Fibroblast of lung (primary cell): ENCODE measurements at regions not wholly inside any gene's neighbourhood (a gene's known extent, or its start where the extent isn't known, plus 50 kb on each side); places are given as distances from the start of the nearest gene placed in this dataset.

Source experiments
- DNase-seq, 2 donors: peaks; one replicate each; pipeline versions ENCODE4 v3.0.0 to v3.0.0-alpha.2; 2010; ENCODE audit warnings: low read depth in 2 of 2
- H2AFZ ChIP-seq: 2 replicates; pipeline ENCODE4 v1.5.1; 2012; ENCODE audit warnings: low read length, control low read depth, inconsistent platforms
- H3K27ac ChIP-seq: 2 replicates; pipeline ENCODE4 v1.5.1; 2011; ENCODE audit warnings: low read length, control low read depth; ENCODE audit not compliant: insufficient read depth
- H3K27me3 ChIP-seq: 2 replicates; pipeline ENCODE4 v1.5.1; 2011; ENCODE audit warnings: mild to moderate bottlenecking, low read length; ENCODE audit not compliant: control insufficient read depth, insufficient read depth
- H3K36me3 ChIP-seq: 2 replicates; pipeline ENCODE4 v1.5.1; 2011; ENCODE audit warnings: low read length; ENCODE audit not compliant: control insufficient read depth, insufficient read depth
- H3K4me1 ChIP-seq: 2 replicates; pipeline ENCODE4 v1.5.1; 2011; ENCODE audit warnings: low read length; ENCODE audit not compliant: control insufficient read depth, insufficient read depth; ENCODE audit errors: extremely low read depth
- H3K4me2 ChIP-seq: 2 replicates; pipeline ENCODE4 v1.5.1; 2011; ENCODE audit warnings: low read length, control low read depth; ENCODE audit not compliant: insufficient read depth; ENCODE audit errors: extremely low read depth
- H3K4me3 ChIP-seq, 4 experiments: fragments of 200-600 bp in 1 of 4; sonication (generic) in 1 of 4; replicated peaks in 1 of 4; 2 replicates each; pipeline ENCODE4 v1.5.1; 2011 to 2016; ENCODE audit warnings: low read length in 4 of 4, low read depth in 3 of 4, mild to moderate bottlenecking in 3 of 4, control low read depth in 2 of 4, inconsistent platforms in 1 of 4, mixed read lengths in 1 of 4; ENCODE audit not compliant: insufficient read depth in 1 of 4; ENCODE audit errors: control extremely low read depth in 1 of 4
- H3K79me2 ChIP-seq: 2 replicates; pipeline ENCODE4 v1.5.1; 2012; ENCODE audit warnings: mild to moderate bottlenecking, low read length, inconsistent platforms; ENCODE audit not compliant: control insufficient read depth, insufficient read depth
- H3K9ac ChIP-seq: 2 replicates; pipeline ENCODE4 v1.5.1; 2011; ENCODE audit warnings: mild to moderate bottlenecking, low read length, control low read depth; ENCODE audit not compliant: insufficient read depth
- H3K9me3 ChIP-seq: 2 replicates; pipeline ENCODE4 v1.5.1; 2012; ENCODE audit warnings: low read depth, low read length; ENCODE audit not compliant: control insufficient read depth, insufficient read depth
- H4K20me1 ChIP-seq: 2 replicates; pipeline ENCODE4 v1.5.1; 2011; ENCODE audit warnings: low read length; ENCODE audit not compliant: control insufficient read depth, insufficient read depth; ENCODE audit errors: extremely low read depth
- EZH2 ChIP-seq: IDR thresholded peaks from 2 replicates; pipeline ENCODE4 v1.5.1; 2012; ENCODE audit warnings: low read length, control low read depth, mild to moderate bottlenecking; ENCODE audit errors: missing control alignments
- TF ChIP-seq, protein P1 (sequence below), 2 donors: IDR thresholded peaks in 1 of 2; conservative IDR thresholded peaks in 1 of 2; 1 replicate in 1 of 2; 2 replicates in 1 of 2; pipeline ENCODE4 v1.5.1; 2011 to 2012; ENCODE audit warnings: low read length in 2 of 2, control low read depth in 1 of 2, inconsistent platforms in 1 of 2, low read depth in 1 of 2, mild to moderate bottlenecking in 1 of 2

DNA sequence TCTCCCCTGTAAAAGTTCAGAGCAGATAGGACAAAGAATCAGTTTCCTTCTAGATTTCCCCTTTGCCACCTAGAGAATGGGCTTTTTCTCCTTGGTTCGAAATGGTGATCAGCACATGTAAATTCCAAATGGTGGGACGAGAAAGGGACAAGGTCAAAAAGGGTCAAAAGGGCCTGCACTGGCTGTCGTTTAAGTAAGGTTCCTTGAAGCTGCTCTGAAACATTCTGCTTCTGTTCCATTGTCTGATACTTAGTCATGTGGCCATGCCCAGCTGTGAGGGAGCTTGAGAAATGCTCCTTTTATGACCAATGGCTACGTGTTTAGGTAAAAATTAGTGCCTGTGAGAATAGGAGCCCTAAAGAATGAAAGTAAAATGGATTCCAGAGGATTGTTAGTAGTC, 165.9 kb upstream of the CENPE start:
- H3K4me2 ChIP-seq, result no peak overlapping the region
- no peak overlapping the region for H3K4me3 ChIP-seq
- H3K36me3 ChIP-seq, result no peaks in the 10 kb centered on the region
- no peaks in the 10 kb centered on the region for H3K4me1 ChIP-seq
- H2AFZ ChIP-seq, result no peak overlapping the region
- H3K27ac ChIP-seq, result no peak overlapping the region
- no peak for TF ChIP-seq EZH2
- TF ChIP-seq, protein P1, sequence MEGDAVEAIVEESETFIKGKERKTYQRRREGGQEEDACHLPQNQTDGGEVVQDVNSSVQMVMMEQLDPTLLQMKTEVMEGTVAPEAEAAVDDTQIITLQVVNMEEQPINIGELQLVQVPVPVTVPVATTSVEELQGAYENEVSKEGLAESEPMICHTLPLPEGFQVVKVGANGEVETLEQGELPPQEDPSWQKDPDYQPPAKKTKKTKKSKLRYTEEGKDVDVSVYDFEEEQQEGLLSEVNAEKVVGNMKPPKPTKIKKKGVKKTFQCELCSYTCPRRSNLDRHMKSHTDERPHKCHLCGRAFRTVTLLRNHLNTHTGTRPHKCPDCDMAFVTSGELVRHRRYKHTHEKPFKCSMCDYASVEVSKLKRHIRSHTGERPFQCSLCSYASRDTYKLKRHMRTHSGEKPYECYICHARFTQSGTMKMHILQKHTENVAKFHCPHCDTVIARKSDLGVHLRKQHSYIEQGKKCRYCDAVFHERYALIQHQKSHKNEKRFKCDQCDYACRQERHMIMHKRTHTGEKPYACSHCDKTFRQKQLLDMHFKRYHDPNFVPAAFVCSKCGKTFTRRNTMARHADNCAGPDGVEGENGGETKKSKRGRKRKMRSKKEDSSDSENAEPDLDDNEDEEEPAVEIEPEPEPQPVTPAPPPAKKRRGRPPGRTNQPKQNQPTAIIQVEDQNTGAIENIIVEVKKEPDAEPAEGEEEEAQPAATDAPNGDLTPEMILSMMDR (conservative IDR thresholded peaks at IDR 0.05 in 1 of 2, IDR thresholded peaks at IDR 0.05 in 1 of 2; ENCODE audit: low read depth in 1 of 2, low read length in 2 of 2), result no peak
- H4K20me1 ChIP-seq, result no peaks in the 10 kb centered on the region
- no peaks in the 10 kb centered on the region for H3K79me2 ChIP-seq
- H3K27me3 ChIP-seq, result no peaks in the 10 kb centered on the region
- no peaks in the 10 kb centered on the region for H3K9me3 ChIP-seq
- DNase-seq, result no peak
- H3K9ac ChIP-seq, result no peak overlapping the region

DNA sequence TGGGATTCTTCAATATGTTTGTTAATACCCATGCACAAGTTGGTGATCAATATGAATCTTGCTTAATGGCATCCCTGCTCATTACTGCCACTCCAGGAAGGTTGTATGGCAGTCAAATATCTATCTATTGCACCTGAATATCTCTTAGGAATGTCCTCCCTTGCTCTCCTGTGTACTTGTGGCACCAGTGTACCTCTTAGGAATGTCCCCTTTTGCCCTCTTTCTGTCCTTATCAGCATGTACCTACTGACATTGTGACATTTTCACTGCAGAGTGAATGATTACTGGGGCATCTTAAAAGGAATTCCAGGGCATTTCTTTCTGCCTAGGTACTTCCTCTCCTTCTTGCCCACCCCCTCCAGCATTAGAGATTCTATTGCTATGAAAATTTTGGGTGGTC, 163.8 kb upstream of the CENPE start:
- H4K20me1 ChIP-seq, result no peaks in the 10 kb centered on the region
- no peaks in the 10 kb centered on the region for H3K36me3 ChIP-seq
- no peak overlapping the region for H3K4me3 ChIP-seq
- no peaks in the 10 kb centered on the region for H3K79me2 ChIP-seq
- no peaks in the 10 kb centered on the region for H3K9me3 ChIP-seq
- H3K4me1 ChIP-seq, result no peaks in the 10 kb centered on the region
- no peak overlapping the region for H3K27ac ChIP-seq
- no peak for DNase-seq
- H2AFZ ChIP-seq, result no peak overlapping the region
- TF ChIP-seq, protein P1 (conservative IDR thresholded peaks at IDR 0.05 in 1 of 2, IDR thresholded peaks at IDR 0.05 in 1 of 2; ENCODE audit: low read depth in 1 of 2, low read length in 2 of 2), result no peak
- no peak for TF ChIP-seq EZH2
- H3K27me3 ChIP-seq, result no peaks in the 10 kb centered on the region
- H3K9ac ChIP-seq, result no peak overlapping the region
- H3K4me2 ChIP-seq, result no peak overlapping the region

DNA sequence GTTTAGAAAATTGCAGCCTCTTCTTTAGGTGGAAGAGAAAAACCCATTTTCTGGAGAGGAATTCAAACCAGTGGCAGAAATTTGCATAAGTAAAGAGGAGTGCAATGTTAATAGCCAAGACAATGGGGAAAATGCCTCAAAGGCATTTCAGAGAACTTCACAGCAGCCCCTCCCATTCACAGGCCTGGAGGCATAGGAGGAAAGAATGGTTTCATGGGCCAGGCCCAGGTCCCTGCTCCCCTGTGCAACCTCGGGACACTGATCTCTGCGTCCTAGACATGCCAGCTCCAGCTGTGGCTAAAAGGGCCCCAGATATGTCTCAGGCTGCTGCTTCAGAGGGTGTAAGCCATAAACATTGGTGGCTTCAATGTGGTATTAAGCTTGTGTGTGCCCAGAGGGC, 161.8 kb upstream of the CENPE start:
- no peak overlapping the region for H3K4me3 ChIP-seq
- no peaks in the 10 kb centered on the region for H3K36me3 ChIP-seq

More for the DNA sequence above, 161.8 kb upstream of the CENPE start:
- TF ChIP-seq, protein P1 (conservative IDR thresholded peaks at IDR 0.05 in 1 of 2, IDR thresholded peaks at IDR 0.05 in 1 of 2; ENCODE audit: low read depth in 1 of 2, low read length in 2 of 2), result no peak
- TF ChIP-seq EZH2, result no peak
- H4K20me1 ChIP-seq, result no peaks in the 10 kb centered on the region
- no peaks in the 10 kb centered on the region for H3K4me1 ChIP-seq
- H3K4me2 ChIP-seq, result no peak overlapping the region
- no peak overlapping the region for H3K27ac ChIP-seq
- no peaks in the 10 kb centered on the region for H3K79me2 ChIP-seq
- no peaks in the 10 kb centered on the region for H3K27me3 ChIP-seq
- no peak for DNase-seq
- H2AFZ ChIP-seq, result no peak overlapping the region
- H3K9me3 ChIP-seq, result no peaks in the 10 kb centered on the region
- no peak overlapping the region for H3K9ac ChIP-seq
